ENCODE measurements at regions not wholly inside any gene's neighbourhood (a gene's known extent, or its start where the extent isn't known, plus 50 kb on each side); places are given as distances from the start of the nearest gene placed in this dataset.

DNA sequence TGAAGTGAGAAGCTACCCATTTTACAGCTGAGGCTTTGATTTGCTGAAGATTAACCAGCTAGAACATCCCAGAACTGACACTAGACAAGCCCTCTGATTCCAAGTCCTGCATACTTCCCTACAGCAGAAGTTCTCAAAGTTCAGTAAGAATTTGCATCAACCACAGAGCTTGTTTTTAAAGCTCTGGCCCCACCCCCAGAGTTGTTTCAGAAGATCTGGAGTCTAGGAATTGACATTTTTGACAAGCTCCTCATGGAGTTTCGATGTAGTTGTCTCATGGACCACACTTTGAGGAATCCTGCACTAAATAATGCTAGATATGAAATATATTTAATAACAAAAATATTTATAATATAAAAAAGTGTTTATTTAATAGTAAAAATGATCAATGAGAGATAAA lies 120.3 kb upstream of the ADAMTS18 start:
- no peak for DNase-seq

DNA sequence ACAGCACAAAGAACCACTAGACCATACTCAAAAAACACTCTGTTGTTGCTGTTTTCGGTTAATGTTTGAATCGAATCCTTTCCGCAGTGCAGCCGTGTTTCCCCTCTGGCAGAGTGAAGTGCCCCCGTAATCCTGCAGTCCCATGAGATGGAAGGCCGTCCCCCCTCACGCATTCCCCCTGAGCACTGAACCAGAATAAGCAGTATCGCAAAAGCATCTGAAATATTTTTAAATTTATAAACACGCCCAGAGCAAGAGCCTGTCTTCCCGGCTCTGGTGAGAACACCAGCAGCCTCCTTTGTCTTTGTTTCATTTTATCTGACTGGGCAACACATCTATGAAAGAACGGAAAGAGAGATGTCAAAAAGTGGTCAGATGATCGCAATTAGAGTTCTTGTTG lies 121.0 kb upstream of the ADAMTS18 start:
- no peak for DNase-seq

DNA sequence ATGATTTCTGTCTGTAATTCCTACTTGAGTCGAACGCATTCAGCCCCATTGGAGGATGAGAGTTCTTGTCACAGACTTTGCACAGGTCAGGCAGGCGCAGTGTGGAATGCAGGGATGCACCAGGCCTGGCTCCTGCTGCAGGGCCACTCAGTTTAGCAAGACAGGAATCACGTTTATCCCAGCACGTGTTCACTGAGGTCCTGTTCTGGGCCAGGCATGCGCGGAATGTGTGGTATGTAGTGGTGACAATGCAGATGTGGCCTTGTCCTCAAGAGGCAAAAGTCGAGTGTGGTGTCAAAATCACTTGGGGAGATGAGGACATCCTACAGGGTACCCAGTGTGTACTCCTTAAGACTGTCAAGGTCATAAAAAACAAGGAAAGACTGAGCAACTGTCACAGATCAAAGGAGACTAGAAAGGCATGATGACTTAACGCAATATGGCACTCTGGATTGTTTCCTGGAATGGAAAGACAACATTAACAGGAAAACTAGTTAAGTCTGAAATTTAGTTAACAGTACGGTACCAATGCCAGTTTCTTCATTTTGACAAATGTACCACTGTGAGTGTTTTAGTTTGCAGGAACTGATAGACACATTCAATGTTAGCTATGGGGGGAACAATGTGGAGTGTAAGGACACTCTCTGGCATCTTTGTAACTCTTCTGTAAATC lies 121.5 kb upstream of the ADAMTS18 start:
- DNase-seq, result no peak

DNA sequence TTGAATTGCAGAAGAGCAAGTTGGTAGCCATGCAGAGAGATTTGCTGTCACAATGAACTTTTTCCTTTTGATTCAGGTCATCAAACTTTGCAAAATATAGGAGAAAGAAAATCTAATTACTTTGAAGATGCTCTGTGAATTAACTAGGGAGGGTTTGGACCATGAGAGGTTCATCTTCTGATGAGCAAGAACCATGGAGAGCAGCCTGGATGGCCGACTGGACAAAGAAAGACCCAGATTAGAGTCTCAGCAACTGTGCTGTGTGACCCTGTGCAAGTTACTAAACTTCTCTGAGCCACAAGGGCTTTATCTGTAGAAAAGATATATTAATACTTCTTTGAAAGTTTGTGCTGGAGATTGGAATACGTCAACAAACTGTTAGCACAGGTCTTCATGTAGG lies 122.6 kb upstream of the ADAMTS18 start:
- no peak for DNase-seq

DNA sequence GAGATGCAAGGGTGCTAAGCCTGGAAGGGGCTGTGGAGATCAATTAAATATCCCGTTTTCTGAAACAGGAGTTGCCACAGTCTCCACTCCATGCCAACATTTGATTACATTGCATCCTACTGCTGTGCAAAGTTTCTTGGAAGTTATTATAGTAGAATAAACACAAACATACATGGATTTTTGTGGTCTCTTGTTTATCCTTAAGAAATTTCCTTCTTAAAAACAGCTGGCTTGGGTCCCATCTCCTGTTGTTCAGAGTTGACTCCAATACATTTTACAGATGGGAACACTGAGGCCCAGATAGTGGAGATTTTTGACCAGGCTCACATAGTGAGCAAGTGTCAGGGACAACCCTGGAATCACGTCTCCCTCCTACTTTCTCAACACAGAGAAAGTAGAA lies 124.0 kb upstream of the ADAMTS18 start:
- DNase-seq, result no peak

DNA sequence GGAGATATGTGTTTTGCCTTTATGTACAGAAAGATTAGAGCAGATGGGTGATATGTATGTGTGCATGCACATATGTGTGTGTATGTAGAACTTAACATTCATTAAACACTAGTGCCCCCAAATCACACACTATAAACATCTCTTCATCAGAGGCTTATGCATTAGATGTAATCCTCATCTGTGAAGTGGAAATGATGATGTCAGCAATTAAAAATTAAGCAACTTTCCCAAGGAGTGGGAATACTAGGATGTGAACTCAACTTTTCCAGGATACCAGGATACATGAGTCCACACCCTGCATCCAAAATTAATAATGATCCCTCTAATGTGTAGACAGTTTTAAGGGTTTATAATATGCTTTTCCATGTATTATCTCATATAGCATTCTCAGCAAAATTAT lies 127.7 kb upstream of the ADAMTS18 start:
- no peak for DNase-seq

DNA sequence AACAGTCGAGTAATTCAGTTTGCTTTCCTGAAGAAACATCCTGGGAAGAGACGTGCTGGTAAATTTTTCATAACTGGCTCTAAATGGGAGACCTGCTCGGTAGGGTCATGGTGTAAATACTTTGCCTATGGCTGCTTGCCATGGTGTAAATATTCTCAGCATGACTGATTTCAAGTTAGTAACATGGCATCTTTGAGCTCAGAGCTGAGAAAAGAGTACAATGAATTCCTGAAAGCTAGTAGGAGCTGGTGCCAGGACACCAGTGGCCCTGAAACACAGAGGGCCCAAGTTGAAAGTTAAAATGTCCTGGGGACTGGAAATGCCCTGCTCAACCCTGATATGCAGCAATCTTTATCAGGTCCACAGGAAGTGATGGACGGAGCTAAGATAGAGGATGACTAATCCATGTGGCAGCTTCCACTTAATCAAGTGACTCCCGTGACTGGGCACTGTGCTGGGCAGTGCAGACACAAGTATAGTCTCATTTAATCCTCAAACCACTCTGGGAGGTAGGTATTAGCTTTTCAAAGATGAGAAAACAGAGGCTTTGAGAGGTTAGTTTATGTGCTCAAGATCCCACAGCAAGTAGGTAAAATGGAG lies 130.1 kb upstream of the ADAMTS18 start:
- peak; percentile 34 for DNase-seq

DNA sequence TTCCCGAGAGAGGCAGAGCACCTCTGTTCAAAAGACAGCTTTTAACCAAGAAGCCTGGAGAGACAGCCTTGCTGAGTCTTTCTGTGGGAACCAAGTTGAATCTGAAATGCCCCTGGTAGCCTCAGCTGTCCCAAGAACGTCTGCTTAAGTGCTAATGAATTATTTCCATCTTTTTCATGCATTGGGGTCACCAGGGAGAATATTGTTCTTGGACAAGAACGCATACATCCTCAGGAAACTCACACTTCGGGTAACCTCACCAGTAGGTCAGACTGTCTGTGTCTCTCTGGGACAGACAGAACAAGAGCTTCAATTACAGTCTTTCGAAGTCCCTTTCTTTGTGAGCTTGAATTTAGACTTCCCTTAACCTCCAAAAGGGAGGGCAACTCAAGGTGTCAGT lies 134.6 kb upstream of the ADAMTS18 start:
- DNase-seq, result no peak

DNA sequence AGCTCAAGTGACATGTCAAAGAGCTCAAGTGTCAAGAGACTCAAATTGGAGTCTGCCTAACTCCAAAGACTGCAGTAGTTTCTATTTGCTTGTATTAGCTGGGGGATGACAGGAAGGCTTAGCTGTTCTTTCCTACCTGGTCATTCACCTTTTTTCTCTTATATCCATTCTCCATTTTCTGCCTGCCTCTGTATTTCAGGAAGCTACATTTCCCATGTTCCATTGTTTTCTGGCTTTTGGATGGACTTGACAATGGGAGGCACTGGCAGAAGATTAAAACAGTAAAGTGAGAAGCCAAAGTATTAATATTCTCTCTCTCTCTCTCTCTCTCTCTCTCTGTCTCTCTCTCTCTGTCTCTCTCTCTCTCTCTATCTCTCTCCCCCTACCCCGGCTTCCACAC lies 135.7 kb upstream of the ADAMTS18 start:
- DNase-seq, result no peak

DNA sequence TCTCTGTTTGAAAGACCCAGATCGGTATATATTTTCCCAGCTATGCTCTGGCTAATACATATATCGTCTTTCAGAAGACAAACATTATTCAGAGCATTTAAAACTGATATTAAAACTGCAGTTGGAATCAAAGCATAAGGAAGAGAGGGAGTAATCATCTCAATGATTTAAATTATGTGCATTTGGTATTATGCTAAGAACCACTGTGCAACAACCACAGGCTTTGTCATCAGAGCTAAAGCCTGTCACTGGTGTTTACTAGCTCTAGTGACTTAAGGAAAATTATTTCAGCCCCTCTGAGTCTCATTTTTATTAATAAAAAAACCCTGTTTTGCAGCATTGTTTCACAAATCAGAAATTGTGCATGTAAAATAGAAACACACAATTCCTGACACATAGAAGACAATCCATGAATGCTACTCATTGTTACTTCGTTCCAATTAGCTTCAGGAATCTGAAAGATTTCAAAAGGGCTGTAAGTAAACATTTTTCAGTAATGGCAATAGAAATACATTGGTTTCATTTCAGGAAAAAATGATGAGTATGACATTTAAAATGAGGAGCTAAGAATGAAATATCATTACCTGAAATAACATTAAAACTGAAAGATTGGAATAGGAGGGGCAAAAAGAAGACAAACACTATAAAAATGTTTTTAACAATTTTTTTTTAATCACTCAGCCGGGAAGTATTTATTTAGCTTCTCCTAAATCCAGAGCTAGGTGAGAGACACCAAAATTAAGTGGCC lies 136.5 kb upstream of the ADAMTS18 start:
- DNase-seq, result no peak

DNA sequence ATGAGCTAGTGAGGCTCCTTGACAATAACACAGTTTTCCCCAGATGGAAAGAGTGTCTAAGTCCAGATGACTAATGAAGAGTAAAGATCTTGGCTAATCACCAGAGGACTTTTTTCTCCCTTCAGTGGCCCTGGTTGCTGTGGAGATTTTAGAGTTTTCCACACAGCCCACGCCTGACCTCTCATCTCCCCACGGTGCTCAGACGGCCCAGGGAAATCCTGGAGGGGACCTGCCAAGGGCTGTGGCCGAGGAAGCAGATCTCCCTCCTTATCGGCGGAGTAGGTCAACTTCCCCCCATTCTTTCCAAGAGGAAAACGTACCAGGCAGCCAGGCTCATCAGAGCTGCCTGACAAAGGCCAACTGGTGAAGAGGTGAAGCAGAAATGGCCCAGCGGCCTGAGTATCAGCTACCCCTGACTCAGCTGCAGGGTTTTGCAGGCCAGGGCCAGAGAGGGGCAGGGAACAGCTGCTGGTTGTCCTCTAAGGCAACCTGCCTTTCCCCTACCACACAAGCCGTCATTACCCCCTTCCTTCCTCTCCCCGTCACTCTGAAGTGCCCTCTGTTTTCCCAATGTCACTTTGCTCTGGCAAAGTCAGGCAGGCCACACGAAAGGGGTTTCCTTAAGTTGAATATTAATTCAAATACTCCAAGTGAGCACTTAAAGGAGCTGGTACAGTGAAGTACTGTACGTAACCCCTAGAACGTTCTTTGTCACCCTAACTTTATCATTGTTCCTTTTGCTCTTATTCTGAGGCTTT lies 140.2 kb upstream of the ADAMTS18 start:
- DNase-seq, result no peak

DNA sequence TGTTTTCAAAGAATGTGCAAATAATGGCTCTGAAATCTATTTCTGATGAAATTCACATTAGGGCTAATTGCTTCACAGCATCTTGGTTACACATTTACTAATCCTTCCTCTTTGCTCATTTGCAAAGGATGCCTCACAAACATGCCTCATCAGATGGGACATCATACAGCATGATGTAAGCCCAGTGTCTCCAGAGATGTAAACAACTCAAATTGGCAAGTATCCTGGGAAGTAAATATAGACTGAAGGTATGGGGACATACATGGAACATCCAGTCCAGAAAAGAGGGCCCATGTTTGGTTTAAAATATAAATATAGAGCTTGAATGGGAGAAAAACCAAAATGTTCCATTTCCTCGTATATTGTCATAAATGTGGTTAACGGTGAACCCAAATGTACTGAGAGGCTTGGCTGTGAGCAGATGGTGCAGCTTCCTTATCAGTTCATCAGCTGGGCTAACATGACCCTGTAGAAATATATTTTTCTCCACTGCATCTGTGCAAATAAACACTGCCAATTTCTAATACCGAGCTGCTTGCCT lies 142.9 kb upstream of the NUDT7 start:
- peak; percentile 56 for DNase-seq

DNA sequence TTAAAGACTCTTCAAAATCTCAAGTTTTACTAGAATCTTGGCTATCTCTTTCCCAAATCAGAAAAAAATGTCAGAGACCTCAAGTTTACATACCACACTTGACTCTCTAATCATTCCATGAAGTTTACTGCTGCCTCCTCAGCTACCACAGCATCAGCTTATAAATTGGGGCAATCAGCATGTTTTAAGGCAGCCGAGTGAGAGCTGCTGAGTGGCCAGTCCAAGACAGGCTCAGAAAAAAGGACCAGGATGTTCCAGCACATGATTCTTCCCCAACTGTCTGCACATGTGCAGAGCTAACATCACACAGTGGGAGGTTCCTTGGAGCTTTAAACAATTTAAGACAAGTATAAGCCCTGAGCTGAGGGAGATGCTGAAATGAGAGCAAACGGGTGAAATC lies 140.6 kb upstream of the NUDT7 start:
- no peak for DNase-seq

DNA sequence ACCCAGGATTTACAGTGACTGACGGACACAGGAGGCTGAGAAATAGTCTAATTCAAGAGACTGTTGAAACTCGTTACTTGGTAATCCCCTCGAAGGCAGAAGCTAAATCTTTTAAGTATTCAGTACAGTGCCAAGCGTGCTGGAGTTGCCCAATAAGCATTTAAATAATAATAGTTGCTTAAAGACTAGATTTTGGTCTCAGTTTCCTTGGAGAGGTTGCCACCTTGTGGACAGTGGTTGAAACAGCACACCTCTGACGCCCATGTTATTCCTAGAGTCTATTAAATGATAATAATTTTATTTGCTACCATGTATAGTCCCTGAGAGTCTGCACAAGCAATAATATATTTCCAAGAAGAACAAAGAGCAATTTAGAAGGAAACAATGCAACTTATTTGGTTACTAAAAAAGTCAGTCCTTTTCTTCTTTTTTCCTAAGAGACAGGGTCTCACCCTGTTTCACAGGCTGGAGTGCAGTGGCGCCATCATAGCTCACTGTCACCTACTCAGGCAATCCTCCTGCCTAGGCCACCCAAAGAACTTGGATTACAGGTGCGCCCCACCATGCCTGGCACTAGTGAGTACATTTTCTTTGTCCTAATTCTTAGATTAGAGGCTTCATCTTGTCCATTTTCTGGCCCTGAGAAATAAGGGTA lies 138.0 kb upstream of the NUDT7 start:
- peak; percentile 69 for DNase-seq

DNA sequence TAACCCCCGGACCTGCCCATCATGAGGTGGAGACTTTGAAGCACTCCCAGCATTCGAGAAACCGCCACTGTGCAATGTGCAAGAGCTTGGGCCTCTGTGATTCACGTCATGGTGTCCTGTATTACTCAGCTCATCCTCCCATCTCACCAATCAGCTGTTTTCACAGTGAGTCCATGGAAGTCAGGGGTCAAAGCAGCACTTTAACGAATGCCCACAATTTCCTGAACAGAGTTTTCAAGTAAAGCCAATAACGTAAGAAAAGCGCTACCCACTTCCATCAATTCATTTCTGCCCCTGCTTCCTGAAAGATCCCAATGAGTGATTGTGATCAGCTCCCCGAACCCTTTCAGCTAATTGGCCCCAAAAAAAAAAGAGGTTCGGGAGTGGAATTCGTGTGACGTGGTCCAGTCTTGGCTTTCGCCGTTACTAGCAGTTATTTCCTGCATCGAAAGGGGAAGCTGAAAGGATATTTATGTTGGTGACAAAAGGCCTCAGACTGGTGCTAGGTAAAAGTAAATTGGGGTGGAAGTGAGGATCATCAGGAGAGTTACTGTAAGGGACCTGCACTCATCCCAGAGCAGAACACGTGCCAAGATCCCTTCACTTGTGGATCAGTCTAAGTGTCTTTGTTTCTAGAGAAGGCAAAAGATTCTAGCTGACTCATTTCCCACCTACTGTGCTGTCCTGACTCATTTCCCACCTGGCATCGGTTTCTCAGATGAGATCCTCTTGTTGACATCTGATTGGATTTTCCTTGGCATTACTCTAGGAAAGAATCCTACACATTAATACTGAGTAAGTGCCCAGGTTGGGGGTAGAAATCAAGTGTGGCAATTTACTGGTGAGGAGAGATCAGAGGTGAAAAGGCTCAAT lies 136.7 kb upstream of the NUDT7 start:
- DNase-seq, result peak; percentile 5

DNA sequence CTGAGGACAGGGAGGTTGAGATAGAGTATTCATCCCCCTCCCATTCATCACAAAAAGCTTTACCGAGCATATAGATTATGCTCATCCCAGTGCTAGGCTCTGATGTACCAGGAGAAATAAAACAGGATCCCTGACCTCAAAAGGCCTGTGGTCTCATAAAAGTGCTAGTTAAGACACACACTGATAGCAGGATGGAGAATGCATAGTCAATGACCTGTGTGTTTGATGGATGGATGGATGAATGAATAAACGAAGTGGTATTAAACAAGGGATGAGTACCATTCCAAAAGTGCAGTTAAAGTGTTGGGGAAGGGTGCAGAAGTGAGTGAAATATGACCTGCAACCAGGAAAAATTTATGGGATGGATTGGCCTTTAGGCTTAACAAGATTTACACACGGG lies 133.9 kb upstream of the NUDT7 start:
- no peak for DNase-seq

DNA sequence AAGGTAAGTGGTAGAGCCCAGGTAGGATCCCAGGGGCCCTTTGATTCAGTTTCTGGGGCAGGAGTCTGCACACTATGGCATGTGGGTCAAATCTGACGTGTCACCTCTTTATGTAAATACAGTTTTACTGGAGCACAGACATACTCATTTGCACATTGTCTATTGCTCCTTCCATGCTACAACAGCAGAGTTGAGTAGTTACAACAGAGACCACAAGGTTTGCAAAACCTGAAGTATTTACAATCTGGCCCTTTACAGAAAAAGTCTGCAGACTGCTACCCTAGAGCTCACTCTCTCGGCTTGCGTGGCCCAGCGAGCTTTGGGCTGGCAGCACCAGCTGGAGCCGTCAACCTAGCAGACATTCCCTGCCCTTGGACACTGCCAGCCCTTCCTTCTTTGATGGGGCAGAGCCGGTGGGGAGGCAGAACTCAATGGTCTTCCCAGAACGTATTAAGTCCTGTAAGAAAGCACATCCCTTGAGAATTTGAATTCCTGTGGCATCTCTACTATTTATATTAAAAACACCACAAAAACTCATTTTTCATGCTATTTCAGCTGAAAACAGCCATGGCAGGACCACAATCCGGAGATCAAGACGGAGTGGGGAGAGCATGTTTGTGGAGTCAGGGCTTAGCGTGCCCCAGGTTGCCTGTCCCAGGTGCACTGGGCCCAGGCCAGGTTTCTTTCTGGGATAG lies 133.1 kb upstream of the NUDT7 start:
- no peak for DNase-seq

DNA sequence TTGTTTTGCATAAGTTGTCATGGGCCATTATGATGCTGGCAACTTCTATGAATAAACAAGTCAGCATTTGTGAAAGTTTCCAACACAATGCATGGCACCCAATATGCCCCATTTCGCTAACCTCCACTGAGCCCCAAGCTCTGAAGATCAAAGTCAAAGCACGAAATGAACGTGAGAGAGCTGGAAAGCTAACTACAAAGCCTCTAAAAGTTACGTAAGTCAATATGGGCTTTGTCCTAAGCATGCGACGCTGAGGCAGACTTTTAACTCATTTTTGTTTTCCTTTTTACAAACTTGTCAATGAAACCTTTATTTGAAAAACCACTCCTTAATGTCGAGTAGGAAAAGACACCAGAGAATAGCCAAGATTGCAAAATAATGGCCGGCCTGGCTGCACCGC lies 131.6 kb upstream of the NUDT7 start:
- no peak for DNase-seq

DNA sequence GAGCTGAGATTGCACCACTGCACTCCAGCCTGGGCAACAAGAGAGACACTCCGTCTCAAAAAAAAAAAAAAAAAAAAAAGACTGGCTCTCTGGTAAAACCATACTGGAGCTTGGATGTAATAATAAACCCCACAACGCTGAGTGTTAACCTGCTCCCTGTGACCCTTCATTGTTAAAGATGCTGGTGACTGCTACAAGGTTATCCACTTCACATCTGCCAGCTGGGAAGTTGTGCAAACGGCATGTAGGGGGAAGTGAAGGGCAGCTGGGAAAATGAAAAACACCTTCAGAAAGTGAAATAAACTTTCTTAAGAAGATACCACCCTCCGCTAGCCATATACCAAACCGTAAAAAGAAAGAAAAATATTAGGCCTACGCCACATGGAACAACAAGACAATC lies 131.0 kb upstream of the NUDT7 start:
- DNase-seq, result no peak

DNA sequence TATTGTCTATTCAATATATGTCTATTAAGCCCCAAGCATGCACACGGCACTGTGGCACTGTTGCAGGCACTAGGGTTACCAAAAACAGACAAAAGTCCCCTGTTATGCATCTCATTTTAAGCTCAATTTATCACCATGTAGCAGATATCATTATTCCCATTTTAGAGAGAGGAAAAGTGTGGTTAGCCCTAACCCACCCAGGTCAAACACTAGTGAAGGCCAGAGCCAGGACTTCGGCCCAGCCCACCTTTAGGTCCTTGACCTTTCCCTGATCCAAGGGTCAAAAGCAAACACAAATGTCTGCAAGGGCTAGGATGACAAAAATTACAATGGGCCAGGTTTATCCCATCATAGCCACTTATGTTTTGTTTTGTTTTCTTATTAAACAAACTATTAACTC lies 130.3 kb upstream of the NUDT7 start:
- no peak for DNase-seq

DNA sequence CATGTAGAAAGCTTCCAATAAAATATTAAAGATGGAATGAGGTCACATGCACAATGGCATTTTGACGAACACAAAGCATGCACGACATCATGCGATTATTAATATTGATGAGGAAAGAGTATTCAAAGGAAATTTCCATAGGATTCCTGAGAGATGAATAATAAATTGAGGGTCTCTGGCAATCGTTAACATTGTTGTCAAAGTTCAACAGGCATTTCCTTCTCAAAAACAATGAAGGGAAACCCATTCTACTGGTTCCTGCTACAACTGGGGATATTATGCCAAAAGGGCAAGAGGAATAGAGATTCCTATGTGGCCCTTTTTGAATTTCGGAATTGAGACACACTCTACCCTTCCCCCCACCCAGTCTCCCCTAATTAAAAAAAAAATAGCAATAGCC lies 128.3 kb upstream of the NUDT7 start:
- no peak for DNase-seq
